ENCODE measurements at regions not wholly inside any gene's neighbourhood (a gene's known extent, or its start where the extent isn't known, plus 50 kb on each side); places are given as distances from the start of the nearest gene placed in this dataset.

DNA sequence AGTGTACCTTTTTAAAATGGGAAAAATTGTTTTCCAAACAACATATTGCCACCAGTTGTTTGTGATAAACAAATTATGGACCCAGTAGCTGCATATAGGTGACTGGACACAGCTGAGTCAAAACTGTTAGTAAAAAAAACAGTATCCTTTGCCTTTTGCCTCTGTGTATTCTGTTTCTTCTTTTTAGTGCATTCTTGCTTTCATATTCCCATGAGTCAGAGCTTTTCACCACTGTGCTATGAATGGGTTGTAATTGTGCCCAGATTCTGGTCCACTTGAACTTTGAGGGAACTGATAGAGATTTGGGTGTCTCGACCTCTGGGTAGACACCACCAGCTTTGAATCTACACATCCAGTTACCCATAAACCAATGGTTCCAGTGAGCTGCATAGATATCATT is 1441.9 kb upstream of the ZEB2 start:
- TF ChIP-seq, protein P1, sequence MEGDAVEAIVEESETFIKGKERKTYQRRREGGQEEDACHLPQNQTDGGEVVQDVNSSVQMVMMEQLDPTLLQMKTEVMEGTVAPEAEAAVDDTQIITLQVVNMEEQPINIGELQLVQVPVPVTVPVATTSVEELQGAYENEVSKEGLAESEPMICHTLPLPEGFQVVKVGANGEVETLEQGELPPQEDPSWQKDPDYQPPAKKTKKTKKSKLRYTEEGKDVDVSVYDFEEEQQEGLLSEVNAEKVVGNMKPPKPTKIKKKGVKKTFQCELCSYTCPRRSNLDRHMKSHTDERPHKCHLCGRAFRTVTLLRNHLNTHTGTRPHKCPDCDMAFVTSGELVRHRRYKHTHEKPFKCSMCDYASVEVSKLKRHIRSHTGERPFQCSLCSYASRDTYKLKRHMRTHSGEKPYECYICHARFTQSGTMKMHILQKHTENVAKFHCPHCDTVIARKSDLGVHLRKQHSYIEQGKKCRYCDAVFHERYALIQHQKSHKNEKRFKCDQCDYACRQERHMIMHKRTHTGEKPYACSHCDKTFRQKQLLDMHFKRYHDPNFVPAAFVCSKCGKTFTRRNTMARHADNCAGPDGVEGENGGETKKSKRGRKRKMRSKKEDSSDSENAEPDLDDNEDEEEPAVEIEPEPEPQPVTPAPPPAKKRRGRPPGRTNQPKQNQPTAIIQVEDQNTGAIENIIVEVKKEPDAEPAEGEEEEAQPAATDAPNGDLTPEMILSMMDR (IDR thresholded peaks at IDR 0.05; ENCODE audit: insufficient read depth, low read length) = no peak
- no peak for TF ChIP-seq POLR2AphosphoS5 (IDR thresholded peaks at IDR 0.05; ENCODE audit: low read depth)
- TF ChIP-seq GABPA (IDR thresholded peaks at IDR 0.05; ENCODE audit: low read depth) = no peak

Measured in HL-60 (cell line).